HG03066 (cell line): ENCODE measurements at regions not wholly inside any gene's neighbourhood (a gene's known extent, or its start where the extent isn't known, plus 50 kb on each side); places are given as distances from the start of the nearest gene placed in this dataset.

Experiments used
- ATAC-seq: cut with Tn5 transposase; IDR thresholded peaks from one replicate; pipeline ENCODE4 v1.9.1; 2021; ENCODE audit warnings: low read depth; ENCODE audit not compliant: unreplicated experiment

GRCh38 chr12:108021141-108021540 lies 107.9 kb upstream of the WSCD2 start:
- ATAC-seq = no peak

GRCh38 chr12:108021949-108022522 lies 107.1 kb upstream of the WSCD2 start:
- ATAC-seq = no peak

- no peak for ATAC-seq
Observed at GRCh38 chr12:108029051-108029835, 99.8 kb upstream of the WSCD2 start.

- ATAC-seq = no peak
Observed at GRCh38 chr12:108033090-108033489, 96.0 kb upstream of the WSCD2 start.

GRCh38 chr12:108035372-108035771 lies 93.7 kb upstream of the WSCD2 start:
- no peak for ATAC-seq

- no peak for ATAC-seq
Observed at GRCh38 chr12:108037960-108038359, 91.1 kb upstream of the WSCD2 start.

GRCh38 chr12:108039794-108040193 lies 89.3 kb upstream of the WSCD2 start:
- no peak for ATAC-seq

- ATAC-seq = no peak
Observed at GRCh38 chr12:108040947-108041346, 88.1 kb upstream of the WSCD2 start.

- ATAC-seq = no peak
Observed at GRCh38 chr12:108043286-108043685, 85.8 kb upstream of the WSCD2 start.

- ATAC-seq = no peak
Observed at GRCh38 chr12:108043750-108044533, 85.1 kb upstream of the WSCD2 start.

GRCh38 chr12:108046135-108046534 lies 83.0 kb upstream of the WSCD2 start:
- no peak for ATAC-seq

GRCh38 chr12:108046650-108047049 lies 82.4 kb upstream of the WSCD2 start:
- no peak for ATAC-seq

- no peak for ATAC-seq
Observed at GRCh38 chr12:108047071-108047550, 82.0 kb upstream of the WSCD2 start.

- ATAC-seq = no peak
Observed at GRCh38 chr12:108048686-108049085, 80.4 kb upstream of the WSCD2 start.

- ATAC-seq = no peak
Observed at GRCh38 chr12:108050696-108051095, 78.4 kb upstream of the WSCD2 start.

- ATAC-seq = no peak
Observed at GRCh38 chr12:108052260-108052659, 76.8 kb upstream of the WSCD2 start.

GRCh38 chr12:108053512-108053911 lies 75.6 kb upstream of the WSCD2 start:
- ATAC-seq = no peak

- ATAC-seq = no peak
Observed at GRCh38 chr12:108054496-108054895, 74.6 kb upstream of the WSCD2 start.

GRCh38 chr12:108055141-108055540 lies 73.9 kb upstream of the WSCD2 start:
- no peak for ATAC-seq

- ATAC-seq = no peak
Observed at GRCh38 chr12:108060067-108060466, 69.0 kb upstream of the WSCD2 start.

- no peak for ATAC-seq
Observed at GRCh38 chr12:108060903-108061302, 68.2 kb upstream of the WSCD2 start.
